BLaER1 treated with 17β-estradiol and CSF1 and Interleukin-3, amounts not matched to agents 10 nM and 100 nM (cell line): ENCODE measurements at regions not wholly inside any gene's neighbourhood (a gene's known extent, or its start where the extent isn't known, plus 50 kb on each side); places are given as distances from the start of the nearest gene placed in this dataset.

Source experiments
- H3K27ac ChIP-seq, 11 experiments: shearing (Covaris generic); formaldehyde crosslinking; 2 replicates each; pipeline ENCODE4 v1.8.1; 2022
- H3K27me3 ChIP-seq, 11 experiments: shearing (Covaris generic); formaldehyde crosslinking; 2 replicates each; pipeline ENCODE4 v1.8.1; 2022
- H3K36me3 ChIP-seq, 11 experiments: shearing (Covaris generic); formaldehyde crosslinking; 2 replicates each; pipeline ENCODE4 v1.8.1; 2022
- H3K4me1 ChIP-seq, 10 experiments: shearing (Covaris generic); formaldehyde crosslinking; 2 replicates each; pipeline ENCODE4 v1.8.1; 2022
- H3K4me2 ChIP-seq, 11 experiments: shearing (Covaris generic); formaldehyde crosslinking; 2 replicates each; pipeline ENCODE4 v1.8.1; 2022
- H3K4me3 ChIP-seq, 10 experiments: shearing (Covaris generic); formaldehyde crosslinking; 2 replicates each; pipeline ENCODE4 v1.8.1; 2022
- H3K9ac ChIP-seq, 11 experiments: shearing (Covaris generic); formaldehyde crosslinking; 2 replicates each; pipeline ENCODE4 v1.8.1; 2022
- H3K9me3 ChIP-seq, 11 experiments: shearing (Covaris generic); formaldehyde crosslinking; replicated peaks in 1 of 11; 2 replicates each; pipeline ENCODE4 v1.8.1; 2022
- H4K20me1 ChIP-seq, 11 experiments: shearing (Covaris generic); formaldehyde crosslinking; 2 replicates each; pipeline ENCODE4 v1.8.1; 2022
- Cebpa-rat ChIP-seq, 11 experiments: shearing (Covaris generic); IDR thresholded peaks; 2 replicates each; pipeline ENCODE4 v1.8.1; 2022

DNA sequence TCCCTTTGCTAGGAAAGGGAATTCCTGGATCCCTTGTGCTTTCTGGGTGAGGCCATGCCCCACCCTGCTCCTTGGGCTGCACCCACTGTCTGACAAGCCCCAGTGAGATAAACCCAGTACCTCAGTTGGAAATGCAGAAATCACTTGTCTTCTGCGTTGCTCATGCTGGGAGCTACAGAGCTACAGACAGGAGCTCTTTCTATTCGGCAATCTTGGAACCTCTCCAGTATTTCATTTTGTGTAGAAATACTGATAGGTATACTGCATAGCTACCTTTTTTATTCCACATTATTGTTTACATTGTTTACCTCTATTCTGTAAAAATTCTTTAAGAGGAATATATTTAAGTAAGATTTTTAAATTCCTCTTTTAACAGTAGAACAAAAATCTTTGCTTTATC is 302.5 kb upstream of the SLITRK5 start:
- Histone ChIP-seq H3K27ac (no peak overlapping the region), H3K27me3 (no peaks in the 10 kb centered on the region), H4K20me1 (no peaks in the 10 kb centered on the region), H3K9ac (no peak overlapping the region), H3K4me3 (no peak overlapping the region), H3K4me2 (no peak overlapping the region), H3K36me3 (no peaks in the 10 kb centered on the region), H3K4me1 (no peaks in the 10 kb centered on the region), H3K9me3 (no peaks in the 10 kb centered on the region)
- no peak for TF ChIP-seq Cebpa-rat (IDR thresholded peaks at IDR 0.05)

- no peaks in the 10 kb centered on the region for H3K27me3 ChIP-seq
- H3K36me3 ChIP-seq = no peaks in the 10 kb centered on the region
- no peaks in the 10 kb centered on the region for H3K4me1 ChIP-seq
- no peak overlapping the region for H3K27ac ChIP-seq
- no peak overlapping the region for H3K9ac ChIP-seq
- H4K20me1 ChIP-seq = no peaks in the 10 kb centered on the region
- H3K4me2 ChIP-seq = no peak overlapping the region
- no peak overlapping the region for H3K4me3 ChIP-seq
- no peak for TF ChIP-seq Cebpa-rat (IDR thresholded peaks at IDR 0.05)
- no peaks in the 10 kb centered on the region for H3K9me3 ChIP-seq
These were observed 295.1 kb upstream of the SLITRK5 start for GRCh38 chr13:87376081-87376480.

- no peaks in the 10 kb centered on the region for H4K20me1 ChIP-seq
- no peaks in the 10 kb centered on the region for H3K4me1 ChIP-seq
- H3K9me3 ChIP-seq = no peaks in the 10 kb centered on the region
- no peak overlapping the region for H3K4me2 ChIP-seq
- no peaks in the 10 kb centered on the region for H3K27me3 ChIP-seq
- no peak overlapping the region for H3K27ac ChIP-seq
- H3K36me3 ChIP-seq = no peaks in the 10 kb centered on the region
- TF ChIP-seq Cebpa-rat (IDR thresholded peaks at IDR 0.05) = no peak
- H3K9ac ChIP-seq = no peak overlapping the region
- no peak overlapping the region for H3K4me3 ChIP-seq
These were observed 287.1 kb upstream of the SLITRK5 start for GRCh38 chr13:87384099-87384498.

DNA sequence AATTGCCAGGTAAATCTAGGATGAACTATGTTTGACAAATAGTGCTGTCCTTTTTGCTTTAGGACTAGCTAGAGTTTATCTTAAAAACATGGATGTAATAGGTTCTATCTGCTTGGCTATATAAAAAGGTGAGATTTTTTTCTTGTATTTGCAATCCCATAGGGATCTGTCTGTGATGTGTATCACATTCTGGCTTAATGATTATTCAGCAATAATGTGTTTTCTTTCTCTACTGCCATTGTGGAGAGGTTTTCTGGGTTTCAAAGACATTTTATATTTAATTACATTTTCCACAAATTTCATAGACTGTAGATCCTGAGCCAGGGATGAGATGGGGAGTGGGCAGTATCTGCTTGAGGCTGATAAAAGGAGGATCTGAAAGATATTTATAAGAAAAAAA is 277.8 kb upstream of the SLITRK5 start:
- no peaks in the 10 kb centered on the region for H3K27me3 ChIP-seq
- no peaks in the 10 kb centered on the region for H3K36me3 ChIP-seq
- H3K27ac ChIP-seq = no peak overlapping the region
- H3K9me3 ChIP-seq = no peaks in the 10 kb centered on the region
- no peak overlapping the region for H3K9ac ChIP-seq
- no peaks in the 10 kb centered on the region for H4K20me1 ChIP-seq
- H3K4me2 ChIP-seq = no peak overlapping the region
- no peak overlapping the region for H3K4me3 ChIP-seq
- TF ChIP-seq Cebpa-rat (IDR thresholded peaks at IDR 0.05) = no peak
- peaks cover 0 to 10% (median 4%) of the 10 kb centered on the region in 10 experiments; a peak in 7 of 20 replicates for H3K4me1 ChIP-seq

DNA sequence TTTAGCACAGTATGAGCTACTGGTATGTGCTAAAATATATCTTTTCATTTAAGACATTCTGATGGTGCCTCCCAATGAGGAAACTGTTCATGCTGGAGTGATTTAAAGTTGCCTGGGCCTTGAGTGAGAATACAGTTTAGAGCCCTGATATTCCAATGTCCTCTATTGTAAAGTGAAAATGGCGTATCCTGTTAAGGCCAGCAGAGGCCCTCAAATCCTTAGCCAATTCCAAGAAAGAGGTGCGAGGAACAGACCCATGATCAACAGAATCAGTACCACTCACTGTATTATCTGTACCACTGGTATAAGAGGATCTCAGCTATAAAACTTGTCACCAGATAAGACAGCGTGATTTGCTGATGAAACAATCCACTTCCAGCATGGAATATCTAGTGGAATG is 273.1 kb upstream of the SLITRK5 start:
- Histone ChIP-seq H3K9me3 (no peaks in the 10 kb centered on the region), H3K27ac (no peak overlapping the region), H3K4me3 (no peak overlapping the region), H3K27me3 (no peaks in the 10 kb centered on the region), H3K36me3 (no peaks in the 10 kb centered on the region), H4K20me1 (no peaks in the 10 kb centered on the region), H3K4me1 (no peaks in the 10 kb centered on the region), H3K9ac (no peak overlapping the region), H3K4me2 (no peak overlapping the region)
- TF ChIP-seq Cebpa-rat (IDR thresholded peaks at IDR 0.05) = no peak

DNA sequence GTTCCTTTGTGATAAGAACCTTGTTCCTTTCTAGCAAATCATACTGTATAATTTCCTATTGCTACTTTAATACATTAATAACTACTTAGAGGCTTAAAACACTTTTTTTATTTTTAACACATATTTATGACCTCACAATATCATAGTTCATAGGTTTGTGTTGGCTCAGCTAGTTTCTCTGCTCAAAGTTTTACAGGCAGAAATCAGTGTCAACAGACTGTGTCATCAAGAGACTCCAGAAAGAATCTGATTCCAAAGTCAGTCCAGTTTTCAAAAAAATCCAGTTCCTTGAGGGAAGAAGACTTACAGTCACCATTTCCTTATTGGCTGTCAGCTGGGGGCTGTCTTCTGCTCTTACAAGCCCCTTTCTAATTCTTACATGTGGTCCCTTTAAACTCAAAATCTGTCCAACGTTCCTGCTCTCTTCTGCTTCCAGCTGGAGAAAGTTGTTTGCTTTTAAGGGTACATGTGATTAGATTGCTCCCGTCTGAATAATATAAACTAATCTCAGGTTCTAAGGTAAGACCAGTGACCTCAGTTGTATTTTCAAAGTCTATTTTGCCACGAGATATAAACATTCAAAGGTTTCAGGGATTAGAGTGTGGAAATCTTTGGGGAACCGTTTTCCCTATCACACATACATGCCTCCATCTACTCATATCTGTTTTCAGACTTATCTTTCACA is 267.3 kb upstream of the SLITRK5 start:
- Histone ChIP-seq H3K4me3 (no peak overlapping the region), H3K4me2 (no peak overlapping the region), H3K36me3 (no peaks in the 10 kb centered on the region), H3K9me3 (no peaks in the 10 kb centered on the region), H3K4me1 (no peaks in the 10 kb centered on the region), H3K27me3 (no peaks in the 10 kb centered on the region), H3K27ac (no peak overlapping the region), H4K20me1 (no peaks in the 10 kb centered on the region), H3K9ac (no peak overlapping the region)
- TF ChIP-seq Cebpa-rat (IDR thresholded peaks at IDR 0.05) = no peak

DNA sequence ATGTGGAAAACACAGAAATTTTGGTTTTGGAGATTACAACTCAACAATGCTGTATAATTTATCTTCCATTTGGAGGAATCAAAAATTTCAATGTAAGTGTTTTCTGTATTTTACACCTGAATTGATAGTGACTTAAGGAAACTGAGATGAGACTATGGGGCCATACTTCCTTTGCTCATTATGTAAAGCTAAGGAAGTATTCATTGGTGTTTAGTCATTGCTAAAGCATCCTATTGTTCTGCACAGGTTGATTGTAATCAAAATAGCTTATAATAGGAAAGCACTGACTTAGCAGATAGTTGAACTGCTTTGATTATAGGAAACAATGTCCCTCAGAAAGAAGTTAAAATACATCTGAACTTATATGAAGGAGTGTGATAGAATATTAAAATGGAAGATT is 244.4 kb upstream of the SLITRK5 start:
- Histone ChIP-seq H3K9me3 (0 out of 22 replicates have a peak, but pooled peaks cover 0 to 4% (median 0%) of the 10 kb centered on the region in 11 experiments), H3K9ac (no peak overlapping the region), H3K4me2 (no peak overlapping the region), H3K4me1 (peaks cover 0 to 6% (median 0%) of the 10 kb centered on the region in 10 experiments; a peak in 6 of 20 replicates), H4K20me1 (no peaks in the 10 kb centered on the region), H3K36me3 (no peaks in the 10 kb centered on the region), H3K27ac (no peak overlapping the region), H3K27me3 (no peaks in the 10 kb centered on the region), H3K4me3 (no peak overlapping the region)
- no peak for TF ChIP-seq Cebpa-rat (IDR thresholded peaks at IDR 0.05)

DNA sequence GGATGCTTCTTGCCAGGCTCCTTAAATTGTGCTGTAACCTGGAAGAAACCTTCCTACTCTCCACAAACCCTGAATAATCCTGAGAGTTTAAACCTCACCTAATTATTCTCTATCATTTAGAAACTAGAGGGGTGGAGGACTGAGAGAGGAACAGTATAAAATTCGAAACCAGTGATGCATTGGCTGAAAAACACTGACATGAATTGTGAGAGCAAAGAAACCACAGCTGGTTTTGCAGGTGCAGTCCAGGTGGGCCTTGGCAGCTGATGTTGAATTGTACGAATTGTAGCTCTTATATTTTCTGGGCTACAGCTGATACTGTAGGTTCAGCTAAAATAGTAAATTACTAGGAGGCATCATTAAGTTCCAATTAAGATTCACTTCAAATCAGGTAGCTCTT is 227.0 kb upstream of the SLITRK5 start:
- Histone ChIP-seq H3K9ac (no peak overlapping the region), H3K4me2 (no peak overlapping the region), H3K4me1 (no peaks in the 10 kb centered on the region), H3K4me3 (no peak overlapping the region), H3K27me3 (no peaks in the 10 kb centered on the region), H3K27ac (no peak overlapping the region), H4K20me1 (no peaks in the 10 kb centered on the region), H3K9me3 (no peaks in the 10 kb centered on the region), H3K36me3 (no peaks in the 10 kb centered on the region)
- TF ChIP-seq Cebpa-rat (IDR thresholded peaks at IDR 0.05) = no peak

DNA sequence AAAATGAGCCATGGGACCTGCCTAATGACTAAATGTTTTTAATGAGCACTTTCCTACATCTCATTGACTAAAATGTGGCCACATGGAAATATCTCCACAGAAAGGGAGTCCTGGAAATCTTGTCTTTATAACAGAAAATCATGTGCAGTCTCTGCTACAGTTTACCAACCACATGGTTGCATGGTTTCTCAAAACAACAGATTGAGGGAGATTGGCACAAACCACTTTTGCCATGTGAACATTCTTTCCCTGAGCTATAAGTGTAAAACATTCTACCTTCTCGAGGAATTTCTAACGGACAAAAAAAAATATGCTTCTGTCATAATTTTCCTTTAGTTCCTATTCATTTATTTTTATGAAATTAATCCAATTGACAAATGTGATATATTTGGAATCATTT is 218.9 kb upstream of the SLITRK5 start:
- Histone ChIP-seq H4K20me1 (no peaks in the 10 kb centered on the region), H3K27ac (no peak overlapping the region), H3K36me3 (no peaks in the 10 kb centered on the region), H3K9ac (no peak overlapping the region), H3K4me1 (no peaks in the 10 kb centered on the region), H3K4me2 (no peak overlapping the region), H3K4me3 (no peak overlapping the region), H3K27me3 (no peaks in the 10 kb centered on the region), H3K9me3 (no peaks in the 10 kb centered on the region)
- TF ChIP-seq Cebpa-rat (IDR thresholded peaks at IDR 0.05) = no peak

GRCh38 chr13:87453244-87453643 is 217.9 kb upstream of the SLITRK5 start:
- no peak for TF ChIP-seq Cebpa-rat (IDR thresholded peaks at IDR 0.05)
- Histone ChIP-seq H3K9me3 (no peaks in the 10 kb centered on the region), H3K27me3 (no peaks in the 10 kb centered on the region), H4K20me1 (no peaks in the 10 kb centered on the region), H3K9ac (no peak overlapping the region), H3K4me3 (no peak overlapping the region), H3K4me2 (no peak overlapping the region), H3K4me1 (no peaks in the 10 kb centered on the region), H3K27ac (no peak overlapping the region), H3K36me3 (no peaks in the 10 kb centered on the region)
